Mesodermal cell (in vitro differentiated cells): ENCODE measurements at regions not wholly inside any gene's neighbourhood (a gene's known extent, or its start where the extent isn't known, plus 50 kb on each side); places are given as distances from the start of the nearest gene placed in this dataset.

Experiments used
- H3K27ac ChIP-seq: 2 replicates; pipeline ENCODE4 v1.7.0; 2013; ENCODE audit warnings: mild to moderate bottlenecking, low read depth, low read length, moderate library complexity; ENCODE audit not compliant: severe bottlenecking
- H3K36me3 ChIP-seq: 2 replicates; pipeline ENCODE4 v1.7.1; 2013; ENCODE audit warnings: mild to moderate bottlenecking, low read length, moderate library complexity; ENCODE audit not compliant: control insufficient read depth, insufficient read depth
- H3K4me1 ChIP-seq: one replicate; pipeline ENCODE4 v1.7.1; 2013; ENCODE audit warnings: mild to moderate bottlenecking, low read length; ENCODE audit not compliant: insufficient read depth, control insufficient read depth, poor library complexity, severe bottlenecking
- H3K4me3 ChIP-seq: 2 replicates; pipeline ENCODE4 v1.7.0; 2013; ENCODE audit warnings: low read length, control low read depth, mild to moderate bottlenecking; ENCODE audit not compliant: insufficient read depth, poor library complexity, severe bottlenecking; ENCODE audit errors: extremely low read depth
- H3K9me3 ChIP-seq: 2 replicates; pipeline ENCODE4 v1.7.1; 2013; ENCODE audit warnings: mild to moderate bottlenecking, low read length, moderate library complexity; ENCODE audit not compliant: control insufficient read depth
- WGBS, 2 experiments: methylation state at CpG; one replicate each; pipeline ENCODE4 v1.1.5; 2013; ENCODE audit warnings: missing lambda C conversion rate in 2 of 2; ENCODE audit not compliant: insufficient coverage in 2 of 2; 5-methylcytosine and 5-hydroxymethylcytosine counted together

DNA sequence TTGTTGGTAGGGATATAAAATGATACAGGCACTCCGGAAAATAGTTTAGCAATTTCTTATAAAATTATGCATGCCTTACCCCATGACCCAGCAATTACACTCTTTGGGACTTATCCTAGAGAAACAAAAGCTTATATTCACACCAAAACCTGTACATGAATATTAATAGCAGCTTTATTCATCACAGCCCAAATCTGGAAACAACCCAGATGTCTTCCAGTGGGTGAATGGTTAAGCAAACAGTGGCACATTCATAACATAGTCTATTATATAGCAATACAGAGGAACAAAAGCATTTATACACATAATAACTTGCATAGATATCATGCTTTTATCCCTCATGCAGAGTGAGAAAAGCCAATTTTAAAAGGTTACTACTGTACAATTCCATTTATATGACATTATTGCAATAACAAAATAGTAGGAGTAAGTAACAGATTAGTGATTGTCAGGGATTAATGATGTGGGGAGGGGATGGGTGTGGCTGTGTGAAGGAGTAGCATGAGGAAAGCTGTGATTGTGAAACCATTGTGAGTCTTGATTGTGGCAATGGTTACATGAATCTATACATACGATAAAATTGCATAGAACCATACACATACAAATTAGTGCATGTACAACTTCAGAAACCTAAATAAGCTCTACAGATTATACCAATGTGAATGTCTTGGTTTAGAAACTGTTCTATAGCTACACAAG, 363.1 kb upstream of the OR4E1 start:
- Histone ChIP-seq H3K27ac (no peak overlapping the region), H3K4me1 (no peaks in the 10 kb centered on the region), H3K9me3 (no peaks in the 10 kb centered on the region), H3K36me3 (no peaks in the 10 kb centered on the region), H3K4me3 (no peak overlapping the region)
- WGBS, 2 experiments = no CpG with 5 or more reads among the region's 2 CpGs

DNA sequence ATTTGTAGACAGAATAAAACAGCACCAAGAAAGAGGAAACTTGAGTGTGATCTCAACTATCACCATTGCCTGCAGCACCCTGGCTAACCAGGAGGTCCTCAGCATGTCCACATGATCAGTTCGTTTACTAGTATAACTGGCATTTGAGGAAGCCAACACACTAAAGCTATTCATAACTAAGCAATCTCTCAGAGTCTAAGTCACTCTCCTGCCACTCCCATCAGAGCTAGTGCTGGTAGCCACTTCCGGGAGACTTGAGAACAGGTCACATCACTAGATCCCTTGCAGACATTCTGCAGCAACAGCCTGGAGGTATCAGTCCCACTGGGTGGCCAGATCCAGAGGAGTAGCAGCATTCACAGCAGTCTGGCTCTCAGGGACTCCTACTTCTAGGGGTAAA, 352.9 kb upstream of the OR4E1 start:
- Histone ChIP-seq H3K27ac (no peak overlapping the region), H3K36me3 (no peaks in the 10 kb centered on the region), H3K4me1 (no peaks in the 10 kb centered on the region), H3K4me3 (no peak overlapping the region), H3K9me3 (no peaks in the 10 kb centered on the region)
- WGBS, 2 experiments = 78 to 90% methylated on average over 1 to 2 of the region's 2 CpGs

DNA sequence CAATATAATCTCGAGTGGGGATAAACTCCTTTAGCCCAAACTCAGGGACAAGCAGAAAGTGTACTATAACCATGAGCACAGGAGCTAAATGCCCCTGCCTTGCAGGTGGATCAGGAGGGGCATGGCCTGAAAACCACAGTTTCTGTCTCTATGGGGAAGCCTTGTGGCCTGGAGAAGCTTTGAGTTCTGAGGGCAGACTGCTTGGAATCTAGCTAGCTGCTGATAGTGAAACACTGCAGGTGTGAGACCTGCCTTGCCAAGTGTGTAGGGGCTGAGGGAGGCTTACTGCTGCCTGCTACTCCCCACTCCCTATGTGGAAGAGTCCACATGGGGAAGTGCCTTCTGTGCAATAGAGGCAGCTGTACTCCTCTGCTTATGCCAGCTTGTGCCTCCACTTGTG, 352.3 kb upstream of the OR4E1 start:
- H3K9me3 ChIP-seq = no peaks in the 10 kb centered on the region
- H3K4me1 ChIP-seq = no peaks in the 10 kb centered on the region
- H3K36me3 ChIP-seq = no peaks in the 10 kb centered on the region
- H3K27ac ChIP-seq = no peak overlapping the region
- 63% methylated on average over 1 of the region's 1 CpG; no CpG with 5 or more reads in 1 of the 2 experiments for WGBS, 2 experiments
- no peak overlapping the region for H3K4me3 ChIP-seq

DNA sequence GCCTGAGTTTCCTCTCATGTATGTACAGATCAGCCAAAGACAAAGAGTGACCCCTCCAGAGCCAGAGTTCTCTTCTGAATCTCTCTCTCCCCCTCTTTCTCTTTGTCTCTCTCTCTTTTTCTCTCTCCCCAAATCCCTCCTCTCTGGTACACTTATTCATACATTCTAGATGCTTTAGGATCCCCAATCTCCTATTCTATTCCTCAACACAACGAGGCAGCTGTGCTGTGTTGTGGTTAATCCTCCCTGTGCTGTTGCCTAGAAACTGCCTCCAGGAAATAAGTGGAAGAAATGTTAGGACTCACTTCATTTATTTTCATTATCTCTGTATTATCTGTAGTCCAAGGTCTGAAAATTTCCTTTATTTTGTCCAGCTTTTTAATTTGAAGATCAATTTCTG, 350.5 kb upstream of the OR4E1 start:
- no CpG with 5 or more reads among the region's 1 CpG for WGBS, 2 experiments
- no peak overlapping the region for H3K4me3 ChIP-seq
- no peaks in the 10 kb centered on the region for H3K36me3 ChIP-seq
- no peaks in the 10 kb centered on the region for H3K9me3 ChIP-seq
- H3K27ac ChIP-seq = no peak overlapping the region
- H3K4me1 ChIP-seq = no peaks in the 10 kb centered on the region

DNA sequence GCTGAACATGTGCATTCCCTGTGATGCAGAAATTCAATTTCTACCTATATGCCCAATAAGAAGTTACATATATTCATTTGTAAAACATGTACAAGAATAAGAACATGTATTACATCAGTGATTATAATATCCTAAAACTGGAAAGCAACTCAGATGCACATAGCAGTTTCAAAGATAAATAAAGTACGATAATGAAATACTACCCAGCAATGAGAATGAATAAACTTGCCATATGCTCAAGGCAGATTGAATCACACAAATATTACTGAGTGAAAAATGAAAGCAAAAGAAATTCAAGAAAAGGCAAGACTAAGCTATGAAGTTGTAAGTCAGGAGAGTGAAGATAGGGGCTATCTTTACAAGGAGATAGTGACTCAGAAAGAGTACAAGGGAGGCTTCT, 345.3 kb upstream of the OR4E1 start:
- WGBS, 2 experiments = no CpG with 5 or more reads among the region's 1 CpG
- H3K9me3 ChIP-seq = no peaks in the 10 kb centered on the region
- no peak overlapping the region for H3K4me3 ChIP-seq
- H3K4me1 ChIP-seq = no peaks in the 10 kb centered on the region
- H3K36me3 ChIP-seq = no peaks in the 10 kb centered on the region
- no peak overlapping the region for H3K27ac ChIP-seq

DNA sequence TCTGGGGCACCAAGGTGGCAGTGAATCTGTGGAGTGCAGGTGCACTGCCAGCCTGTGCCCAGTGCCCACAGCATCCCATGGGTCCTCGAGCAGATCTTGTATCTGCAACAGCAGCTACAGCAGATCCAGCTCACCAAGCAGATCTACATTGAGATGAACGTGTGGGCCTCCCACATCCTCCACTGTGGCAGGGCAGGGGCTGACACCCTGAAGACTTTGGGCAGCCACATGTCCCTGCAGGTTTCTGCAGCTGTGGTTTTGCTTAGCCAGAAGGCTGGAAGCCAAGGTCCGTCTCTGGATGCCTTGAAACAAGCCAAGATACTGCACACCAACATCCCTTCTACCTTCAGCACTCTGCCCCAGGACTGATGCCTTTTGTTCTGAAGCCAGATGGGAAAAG, 338.8 kb upstream of the OR4E1 start:
- no peaks in the 10 kb centered on the region for H3K9me3 ChIP-seq
- H3K4me1 ChIP-seq = no peaks in the 10 kb centered on the region
- H3K27ac ChIP-seq = no peak overlapping the region
- no peaks in the 10 kb centered on the region for H3K36me3 ChIP-seq
- H3K4me3 ChIP-seq = no peak overlapping the region
- 80 to 85% methylated on average over 3 of the region's 3 CpGs for WGBS, 2 experiments

DNA sequence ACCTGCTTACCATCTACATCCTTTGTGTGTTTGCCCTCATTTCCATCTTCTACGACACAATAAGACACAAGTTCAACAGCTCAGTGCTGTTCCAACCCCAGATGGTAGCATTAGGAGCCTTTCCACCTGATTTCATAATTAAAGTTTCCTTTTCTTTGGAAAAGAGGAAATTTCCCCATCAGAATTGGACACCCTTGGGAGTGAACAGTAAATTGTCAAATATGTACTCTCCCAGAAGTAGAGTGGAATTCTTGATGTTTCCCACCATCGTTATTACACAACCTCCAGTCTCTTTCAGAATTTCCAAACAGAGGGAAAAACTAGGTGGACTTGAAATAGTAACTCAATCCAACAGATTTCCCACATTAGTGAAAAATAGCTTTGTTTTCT, 337.6 kb upstream of the OR4E1 start:
- no peaks in the 10 kb centered on the region for H3K36me3 ChIP-seq
- H3K4me1 ChIP-seq = no peaks in the 10 kb centered on the region
- no peak overlapping the region for H3K27ac ChIP-seq
- no peaks in the 10 kb centered on the region for H3K9me3 ChIP-seq
- no peak overlapping the region for H3K4me3 ChIP-seq
- WGBS, 2 experiments = 100% methylated on average over 1 of the region's 2 CpGs; no CpG with 5 or more reads in 1 of the 2 experiments

DNA sequence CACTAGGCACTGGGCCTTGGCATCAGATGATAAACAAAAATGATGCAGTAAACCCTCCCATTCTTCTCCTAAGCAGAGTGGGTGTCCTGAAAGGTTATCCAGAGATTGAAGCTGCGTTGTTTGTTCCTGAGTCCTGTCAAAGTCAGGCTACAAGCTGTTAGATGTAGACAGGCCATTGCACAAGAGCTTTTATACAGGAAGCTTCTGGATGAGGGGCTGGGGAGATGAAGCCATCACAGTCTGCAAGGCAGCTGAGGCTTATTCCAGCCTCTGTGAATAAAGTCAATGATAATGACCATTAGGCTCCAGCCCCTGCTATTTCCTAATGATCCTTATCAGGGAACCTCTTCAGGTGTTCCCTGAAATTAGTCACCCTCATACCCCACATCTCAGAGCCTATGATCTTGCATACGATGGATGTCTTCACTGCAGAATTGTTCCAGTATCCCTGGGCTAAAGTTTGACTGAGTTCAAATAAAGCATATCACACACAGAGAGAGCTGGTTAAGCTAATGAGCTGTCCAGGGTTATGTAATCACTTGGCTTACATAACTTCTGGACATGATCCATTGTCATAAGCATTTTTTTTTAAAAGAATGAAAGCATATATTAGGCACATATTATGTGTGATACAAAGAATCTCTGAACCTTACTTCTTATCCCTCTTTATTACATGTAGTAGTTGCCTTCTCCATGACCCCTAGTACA, 337.1 kb upstream of the OR4E1 start:
- no peak overlapping the region for H3K4me3 ChIP-seq
- 67% methylated on average over 1 of the region's 2 CpGs; no CpG with 5 or more reads in 1 of the 2 experiments for WGBS, 2 experiments
- no peaks in the 10 kb centered on the region for H3K4me1 ChIP-seq
- H3K9me3 ChIP-seq = no peaks in the 10 kb centered on the region
- H3K36me3 ChIP-seq = no peaks in the 10 kb centered on the region
- no peak overlapping the region for H3K27ac ChIP-seq

DNA sequence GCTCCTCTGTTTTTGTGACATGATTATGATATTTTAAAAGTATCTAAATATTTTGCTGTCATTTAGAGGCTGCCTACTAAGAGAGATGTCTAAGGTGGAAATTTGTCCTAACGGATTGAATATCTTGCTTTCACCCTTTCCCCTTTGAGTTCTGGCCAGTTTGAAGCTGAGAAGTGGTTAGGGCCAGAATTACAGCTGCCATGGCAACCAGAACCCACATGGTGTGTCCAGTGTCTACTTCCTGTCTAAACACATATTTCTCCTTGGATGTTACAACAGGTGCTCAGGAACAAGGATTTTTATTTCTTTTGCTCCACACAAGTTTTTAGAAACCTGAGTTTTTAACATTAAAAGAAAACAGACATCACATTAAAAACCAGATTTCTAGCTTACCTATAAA, 335.1 kb upstream of the OR4E1 start:
- 83 to 100% methylated on average over 1 of the region's 1 CpG for WGBS, 2 experiments
- no peak overlapping the region for H3K27ac ChIP-seq
- H3K4me1 ChIP-seq = no peaks in the 10 kb centered on the region
- no peaks in the 10 kb centered on the region for H3K9me3 ChIP-seq
- no peaks in the 10 kb centered on the region for H3K36me3 ChIP-seq
- no peak overlapping the region for H3K4me3 ChIP-seq

DNA sequence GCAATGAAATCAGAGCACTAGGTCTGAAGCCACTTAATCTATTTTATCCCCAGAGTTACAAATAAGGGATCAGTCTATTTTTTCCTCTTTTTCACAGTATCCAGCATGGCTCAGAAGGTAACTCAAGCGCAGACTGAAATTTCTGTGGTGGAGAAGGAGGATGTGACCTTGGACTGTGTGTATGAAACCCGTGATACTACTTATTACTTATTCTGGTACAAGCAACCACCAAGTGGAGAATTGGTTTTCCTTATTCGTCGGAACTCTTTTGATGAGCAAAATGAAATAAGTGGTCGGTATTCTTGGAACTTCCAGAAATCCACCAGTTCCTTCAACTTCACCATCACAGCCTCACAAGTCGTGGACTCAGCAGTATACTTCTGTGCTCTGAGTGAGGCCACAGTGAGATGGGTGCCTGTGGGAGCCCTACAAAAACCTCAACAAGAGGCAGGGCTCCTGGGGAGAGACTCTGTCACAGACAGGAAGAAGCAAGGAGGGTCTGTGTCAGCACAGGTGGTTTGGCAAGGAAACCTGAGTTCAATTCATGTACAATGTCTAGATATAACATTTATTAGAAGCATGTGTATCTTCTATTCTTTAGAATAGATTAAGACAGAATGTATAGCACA, 334.3 kb upstream of the OR4E1 start:
- WGBS, 2 experiments = 60% methylated on average over 1 of the region's 6 CpGs; no CpG with 5 or more reads in 1 of the 2 experiments
- Histone ChIP-seq H3K36me3 (no peaks in the 10 kb centered on the region), H3K4me1 (no peaks in the 10 kb centered on the region), H3K27ac (no peak overlapping the region), H3K4me3 (no peak overlapping the region), H3K9me3 (no peaks in the 10 kb centered on the region)

DNA sequence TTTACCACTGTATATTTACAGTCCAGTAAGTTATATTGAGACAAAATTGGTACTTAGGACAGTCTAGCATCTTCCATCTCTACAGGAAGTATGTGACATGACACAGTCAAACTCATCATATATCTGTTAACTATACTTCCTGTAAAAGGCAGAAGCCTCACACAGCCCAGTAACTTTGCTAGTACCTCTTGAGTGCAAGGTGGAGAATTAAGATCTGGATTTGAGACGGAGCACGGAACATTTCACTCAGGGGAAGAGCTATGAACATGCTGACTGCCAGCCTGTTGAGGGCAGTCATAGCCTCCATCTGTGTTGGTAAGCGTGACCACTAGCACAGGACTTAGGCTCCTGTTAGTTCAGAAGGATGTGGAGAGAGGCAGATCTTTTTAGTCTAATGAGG, 333.7 kb upstream of the OR4E1 start:
- WGBS, 2 experiments = 88 to 89% methylated on average over 2 of the region's 3 CpGs
- no peak overlapping the region for H3K4me3 ChIP-seq
- H3K27ac ChIP-seq = no peak overlapping the region
- H3K9me3 ChIP-seq = no peaks in the 10 kb centered on the region
- H3K36me3 ChIP-seq = no peaks in the 10 kb centered on the region
- no peaks in the 10 kb centered on the region for H3K4me1 ChIP-seq
